Activated naive CD8-positive, alpha-beta T cell treated with anti-CD3 and anti-CD28 coated beads, Interleukin-2, amount 50 U/mL, for 24 hours (primary cell): ENCODE measurements at regions not wholly inside any gene's neighbourhood (a gene's known extent, or its start where the extent isn't known, plus 50 kb on each side); places are given as distances from the start of the nearest gene placed in this dataset.
"Not testable (repeated sequence)": the region's sequence is repeated elsewhere in the genome, so short reads cannot be mapped to it uniquely, and the experiment has no call there.

Experiments used
- ATAC-seq: fragments of 150-1000 bp; cut with Tn5 transposase; one replicate; pipeline ENCODE4 v1.10.0; 2021
- DNase-seq: peaks from one replicate; pipeline ENCODE4 v3.0.0; 2021
- H3K27ac Mint-ChIP-seq: one replicate; pipeline ENCODE4 v1.8.0; 2021; ENCODE audit warnings: mild to moderate bottlenecking, mixed read lengths
- H3K27me3 Mint-ChIP-seq: one replicate; pipeline ENCODE4 v1.8.0; 2021; ENCODE audit warnings: mixed read lengths
- H3K36me3 Mint-ChIP-seq: one replicate; pipeline ENCODE4 v1.8.0; 2021; ENCODE audit warnings: low read depth, mixed read lengths
- H3K4me1 Mint-ChIP-seq: one replicate; pipeline ENCODE4 v1.8.0; 2021; ENCODE audit warnings: mixed read lengths
- H3K4me3 Mint-ChIP-seq: one replicate; pipeline ENCODE4 v1.8.0; 2021; ENCODE audit warnings: mild to moderate bottlenecking, moderate library complexity, mixed read lengths
- H3K9me3 Mint-ChIP-seq: one replicate; pipeline ENCODE4 v1.8.0; 2021; ENCODE audit warnings: mixed read lengths

GRCh38 chr9:10873999-10874398 is 261.2 kb upstream of the PTPRD start:
- Mint-ChIP-seq H3K27ac (no peak overlapping the region), H3K9me3 (peaks cover 3% of the 10 kb centered on the region), H3K4me3 (no peak overlapping the region), H3K36me3 (no peaks in the 10 kb centered on the region), H3K27me3 (no peaks in the 10 kb centered on the region), H3K4me1 (no peaks in the 10 kb centered on the region)
- DNase-seq, result no peak
- ATAC-seq, result no peak

- Mint-ChIP-seq H3K9me3 (peaks cover 3% of the 10 kb centered on the region), H3K4me3 (no peak overlapping the region), H3K36me3 (no peaks in the 10 kb centered on the region), H3K4me1 (no peaks in the 10 kb centered on the region), H3K27me3 (no peaks in the 10 kb centered on the region), H3K27ac (no peak overlapping the region)
- DNase-seq, result no peak
- ATAC-seq, result no peak
Observed at GRCh38 chr9:10875752-10876151, 262.9 kb upstream of the PTPRD start.

GRCh38 chr9:10876333-10876732 is 263.5 kb upstream of the PTPRD start:
- Mint-ChIP-seq H3K4me3 (no peak overlapping the region), H3K9me3 (peaks cover 3% of the 10 kb centered on the region), H3K4me1 (no peaks in the 10 kb centered on the region), H3K36me3 (no peaks in the 10 kb centered on the region), H3K27ac (no peak overlapping the region), H3K27me3 (no peaks in the 10 kb centered on the region)
- DNase-seq (no peak), ATAC-seq (no peak)

GRCh38 chr9:10890266-10890665 is 277.5 kb upstream of the PTPRD start:
- H3K4me1 Mint-ChIP-seq, H3K36me3 Mint-ChIP-seq, H3K4me3 Mint-ChIP-seq, H3K27ac Mint-ChIP-seq, H3K27me3 Mint-ChIP-seq, ATAC-seq, DNase-seq: not testable (repeated sequence)
- peaks cover 15% of the 10 kb centered on the region for H3K9me3 Mint-ChIP-seq

GRCh38 chr9:10899509-10899908 is 286.7 kb upstream of the PTPRD start:
- no peak overlapping the region for H3K4me3 Mint-ChIP-seq
- no peaks in the 10 kb centered on the region for H3K4me1 Mint-ChIP-seq
- H3K9me3 Mint-ChIP-seq, result peaks cover 22% of the 10 kb centered on the region
- no peak overlapping the region for H3K27ac Mint-ChIP-seq
- ATAC-seq, result no peak
- H3K36me3 Mint-ChIP-seq, result no peaks in the 10 kb centered on the region
- DNase-seq, result no peak
- H3K27me3 Mint-ChIP-seq, result no peaks in the 10 kb centered on the region

GRCh38 chr9:10903969-10904368 is 291.2 kb upstream of the PTPRD start:
- Mint-ChIP-seq H3K36me3 (no peaks in the 10 kb centered on the region), H3K4me3 (no peak overlapping the region), H3K9me3 (peaks cover 23% of the 10 kb centered on the region), H3K4me1 (no peaks in the 10 kb centered on the region), H3K27me3 (no peaks in the 10 kb centered on the region), H3K27ac (no peak overlapping the region)
- DNase-seq, result no peak
- no peak for ATAC-seq

- Mint-ChIP-seq H3K27ac (no peak overlapping the region), H3K9me3 (peaks cover 17% of the 10 kb centered on the region), H3K4me3 (no peak overlapping the region), H3K36me3 (no peaks in the 10 kb centered on the region), H3K4me1 (no peaks in the 10 kb centered on the region), H3K27me3 (no peaks in the 10 kb centered on the region)
- ATAC-seq (no peak), DNase-seq (no peak)
Observed at GRCh38 chr9:10910779-10911178, 298.0 kb upstream of the PTPRD start.

- H3K9me3 Mint-ChIP-seq, result peaks cover 17% of the 10 kb centered on the region
- H3K4me3 Mint-ChIP-seq, result no peak overlapping the region
- no peaks in the 10 kb centered on the region for H3K4me1 Mint-ChIP-seq
- H3K36me3 Mint-ChIP-seq, result no peaks in the 10 kb centered on the region
- no peaks in the 10 kb centered on the region for H3K27me3 Mint-ChIP-seq
- DNase-seq, result no peak
- H3K27ac Mint-ChIP-seq, result no peak overlapping the region
- no peak for ATAC-seq
Observed at GRCh38 chr9:10911373-10911772, 298.6 kb upstream of the PTPRD start.

- no peaks in the 10 kb centered on the region for H3K4me1 Mint-ChIP-seq
- H3K27ac Mint-ChIP-seq, result no peak overlapping the region
- H3K9me3 Mint-ChIP-seq, result peaks cover 5% of the 10 kb centered on the region
- H3K27me3 Mint-ChIP-seq, result no peaks in the 10 kb centered on the region
- no peak for DNase-seq
- H3K4me3 Mint-ChIP-seq, result no peak overlapping the region
- no peaks in the 10 kb centered on the region for H3K36me3 Mint-ChIP-seq
- ATAC-seq, result no peak
Observed at GRCh38 chr9:10917001-10917400, 304.2 kb upstream of the PTPRD start.

- Mint-ChIP-seq H3K36me3 (no peaks in the 10 kb centered on the region), H3K27ac (no peak overlapping the region), H3K4me3 (no peak overlapping the region), H3K27me3 (no peaks in the 10 kb centered on the region), H3K4me1 (no peaks in the 10 kb centered on the region), H3K9me3 (no peaks in the 10 kb centered on the region)
- ATAC-seq (no peak), DNase-seq (no peak)
Observed at GRCh38 chr9:10921671-10922070, 308.9 kb upstream of the PTPRD start.

- no peaks in the 10 kb centered on the region for H3K27me3 Mint-ChIP-seq
- H3K36me3 Mint-ChIP-seq, result no peaks in the 10 kb centered on the region
- no peaks in the 10 kb centered on the region for H3K4me1 Mint-ChIP-seq
- H3K4me3 Mint-ChIP-seq, result no peak overlapping the region
- H3K27ac Mint-ChIP-seq, result no peak overlapping the region
- no peaks in the 10 kb centered on the region for H3K9me3 Mint-ChIP-seq
- DNase-seq, result no peak
- no peak for ATAC-seq
Observed at GRCh38 chr9:10925896-10926295, 313.1 kb upstream of the PTPRD start.

GRCh38 chr9:10928372-10928771 is 315.6 kb upstream of the PTPRD start:
- Mint-ChIP-seq H3K27me3 (no peaks in the 10 kb centered on the region), H3K4me3 (no peak overlapping the region), H3K36me3 (no peaks in the 10 kb centered on the region), H3K27ac (no peak overlapping the region), H3K4me1 (no peaks in the 10 kb centered on the region), H3K9me3 (peaks cover 8% of the 10 kb centered on the region)
- DNase-seq, result no peak
- ATAC-seq, result no peak

- Mint-ChIP-seq H3K27ac (no peak overlapping the region), H3K4me1 (no peaks in the 10 kb centered on the region), H3K4me3 (no peak overlapping the region), H3K36me3 (no peaks in the 10 kb centered on the region), H3K9me3 (peaks cover 10% of the 10 kb centered on the region), H3K27me3 (no peaks in the 10 kb centered on the region)
- no peak for DNase-seq
- ATAC-seq, result no peak
Observed at GRCh38 chr9:10930081-10930480, 317.3 kb upstream of the PTPRD start.

GRCh38 chr9:10946676-10947410 is 334.0 kb upstream of the PTPRD start:
- Mint-ChIP-seq H3K27ac (no peak overlapping the region), H3K9me3 (peaks cover 20% of the 10 kb centered on the region), H3K27me3 (no peaks in the 10 kb centered on the region), H3K4me1 (no peaks in the 10 kb centered on the region), H3K36me3 (no peaks in the 10 kb centered on the region), H3K4me3 (no peak overlapping the region)
- ATAC-seq (no peak), DNase-seq (no peak)

GRCh38 chr9:10957878-10958277 is 345.1 kb upstream of the PTPRD start:
- Mint-ChIP-seq H3K4me1 (no peaks in the 10 kb centered on the region), H3K4me3 (no peak overlapping the region), H3K27me3 (no peaks in the 10 kb centered on the region), H3K36me3 (no peaks in the 10 kb centered on the region), H3K9me3 (peaks cover 29% of the 10 kb centered on the region), H3K27ac (no peak overlapping the region)
- DNase-seq (no peak), ATAC-seq (no peak)

- Mint-ChIP-seq H3K27me3 (no peaks in the 10 kb centered on the region), H3K9me3 (peaks cover 44% of the 10 kb centered on the region), H3K4me1 (no peaks in the 10 kb centered on the region), H3K4me3 (no peak overlapping the region), H3K36me3 (no peaks in the 10 kb centered on the region), H3K27ac (no peak overlapping the region)
- DNase-seq (no peak), ATAC-seq (no peak)
Observed at GRCh38 chr9:10961883-10962282, 349.1 kb upstream of the PTPRD start.
